ENCODE measurements at regions not wholly inside any gene's neighbourhood (a gene's known extent, or its start where the extent isn't known, plus 50 kb on each side); places are given as distances from the start of the nearest gene placed in this dataset.

GRCh38 chr21:23740463-23740862 lies 1866.8 kb downstream of the MRPL39 start:
- TF ChIP-seq POLR2A (IDR thresholded peaks at IDR 0.05) (no peak), CTCF (IDR thresholded peaks at IDR 0.05) (no peak)

Data from lower leg skin (tissue), 3 donors.